Activated CD8-positive, alpha-beta memory T cell treated with anti-CD3 and anti-CD28 coated beads, Interleukin-2, amount 50 U/mL, for 4 hours (primary cell): ENCODE measurements at regions not wholly inside any gene's neighbourhood (a gene's known extent, or its start where the extent isn't known, plus 50 kb on each side); places are given as distances from the start of the nearest gene placed in this dataset.

ENCODE experiments used
- DNase-seq: peaks from one replicate; pipeline ENCODE4 v3.0.0-alpha.2; 2020

DNA sequence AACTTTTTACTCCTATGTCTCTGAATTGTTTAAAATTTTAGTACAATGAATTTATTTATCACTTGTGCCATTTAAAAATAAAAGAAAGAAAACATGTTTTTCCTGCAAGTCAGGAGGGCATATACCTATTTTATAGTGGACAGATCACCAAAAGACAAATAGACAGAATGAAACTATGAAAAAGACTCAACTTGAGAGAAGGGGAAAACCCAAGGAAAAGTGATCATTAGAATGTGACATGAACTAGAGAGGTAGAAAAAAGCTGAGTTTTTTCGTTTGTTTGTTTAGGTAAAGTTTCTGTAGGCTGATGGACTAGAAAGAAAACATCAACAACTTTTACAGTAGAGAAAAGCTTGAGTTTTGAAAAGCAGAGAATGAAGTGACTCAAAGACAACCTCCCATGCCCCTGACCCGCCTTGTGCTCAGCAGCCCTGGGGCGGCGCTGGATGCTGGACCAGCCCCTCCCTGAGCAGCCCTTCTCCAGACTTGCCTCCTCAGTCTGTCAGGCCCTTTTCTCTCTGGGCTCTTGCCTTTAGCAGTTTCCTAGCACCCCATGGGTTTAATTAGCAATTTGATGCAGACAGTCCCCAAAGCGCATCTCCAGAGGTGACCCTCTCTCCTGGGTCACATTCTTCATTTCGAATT, 95.1 kb upstream of the ARID2 start:
- no peak for DNase-seq

DNA sequence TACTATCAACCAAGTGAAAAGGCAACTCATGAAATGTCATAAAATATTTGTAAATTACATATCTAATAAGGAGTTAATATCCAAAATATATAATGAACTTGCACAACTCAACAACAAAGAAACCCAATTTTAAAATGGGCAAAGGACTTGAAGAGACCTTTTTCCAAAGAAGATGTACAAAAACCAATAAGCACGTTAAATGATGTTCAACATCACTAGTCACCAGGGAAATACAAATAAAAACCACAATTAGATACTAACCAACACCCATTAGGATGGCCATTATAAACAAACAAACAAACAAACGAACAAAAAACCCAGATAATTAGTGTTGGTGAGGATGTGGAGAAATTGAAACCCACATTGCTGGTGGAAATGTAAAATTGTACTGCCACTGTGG, 92.3 kb upstream of the ARID2 start:
- no peak for DNase-seq

DNA sequence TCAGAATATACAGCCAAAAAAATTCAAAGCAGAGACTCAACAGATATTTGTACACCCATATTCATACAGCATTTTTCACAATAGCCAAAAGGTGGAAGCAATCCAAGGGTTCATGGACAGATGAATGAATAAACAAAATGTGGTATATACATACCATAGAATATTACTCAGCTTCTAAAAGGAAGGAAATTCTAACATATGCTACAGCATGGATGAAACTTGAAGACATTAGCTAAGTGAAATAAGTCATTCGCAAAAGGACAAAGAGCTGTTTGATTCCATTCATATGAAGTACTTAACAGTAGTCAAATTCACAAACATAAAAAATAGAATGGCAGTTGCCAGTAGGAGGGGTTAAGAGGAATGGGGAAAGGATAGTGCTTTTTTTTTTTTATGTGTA, 91.8 kb upstream of the ARID2 start:
- no peak for DNase-seq

DNA sequence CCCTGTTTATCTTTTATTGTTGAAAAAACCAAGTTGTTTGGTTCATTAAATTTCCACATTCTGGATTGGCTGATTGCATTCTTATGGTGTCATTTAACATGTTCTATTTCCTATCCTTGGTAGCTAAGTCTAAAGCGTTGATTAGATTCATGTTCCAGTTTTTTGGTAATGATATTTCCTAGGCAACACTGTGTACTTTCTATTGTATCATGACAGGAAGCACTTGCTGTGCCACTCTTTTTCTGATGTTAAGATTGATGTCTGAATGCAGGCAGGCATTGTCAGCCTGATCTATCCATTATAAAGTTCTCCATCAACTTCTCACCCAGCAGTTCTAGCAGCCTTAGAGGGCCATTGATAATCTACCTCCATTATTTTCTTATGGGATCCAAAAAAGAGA, 91.1 kb upstream of the ARID2 start:
- no peak for DNase-seq

DNA sequence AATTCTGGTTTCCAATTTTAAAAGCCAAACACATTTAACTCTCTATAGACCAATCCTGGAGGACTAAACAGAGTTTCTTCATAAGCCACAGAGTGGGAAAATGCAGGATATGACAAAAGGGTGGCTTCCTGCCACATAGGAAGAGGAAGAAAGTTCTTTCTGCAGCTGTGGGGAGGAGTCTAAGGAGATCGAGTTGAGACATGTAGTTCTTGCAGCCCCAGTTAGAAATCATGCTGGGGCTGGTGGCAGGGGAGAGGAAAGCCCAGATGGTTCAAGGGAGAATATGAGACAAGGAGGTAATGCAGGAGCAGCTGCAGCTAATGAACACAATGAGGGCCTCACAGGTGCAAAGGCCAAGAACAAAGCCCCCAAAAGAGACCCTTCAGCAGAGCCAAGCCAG, 85.0 kb upstream of the ARID2 start:
- DNase-seq = no peak

DNA sequence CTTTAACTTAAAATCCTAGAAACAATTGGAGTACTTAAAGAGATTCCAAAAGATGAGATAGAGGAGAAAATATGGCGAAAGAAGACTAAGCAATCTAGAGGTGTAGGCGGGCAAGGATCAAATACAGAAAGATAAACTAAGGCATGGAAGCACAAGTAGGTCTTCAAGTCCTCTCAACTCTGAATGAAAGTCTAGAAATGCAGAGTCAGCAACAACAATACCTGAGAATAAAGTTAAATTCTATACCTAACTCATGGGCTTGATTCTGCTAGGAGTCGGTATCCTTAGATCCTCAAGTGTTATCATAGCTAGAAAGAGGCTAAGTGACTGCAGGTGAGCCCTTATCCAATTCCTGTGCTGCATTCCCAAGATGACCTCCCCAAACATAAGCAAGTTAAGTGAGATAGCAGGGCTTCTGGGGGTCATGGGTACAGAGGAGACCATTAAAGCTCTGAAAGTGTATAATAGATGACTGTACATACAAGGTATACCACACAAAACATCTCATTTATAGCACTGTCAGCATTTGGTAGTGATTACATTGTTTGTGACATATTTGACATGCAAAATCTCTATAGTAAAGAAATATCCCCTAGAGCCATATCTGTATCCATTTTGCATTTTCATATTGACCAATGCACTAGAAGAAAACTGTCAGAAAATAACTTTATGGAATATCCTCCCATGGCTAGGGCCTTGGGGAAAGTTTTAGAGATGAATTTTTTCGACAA, 82.5 kb upstream of the ARID2 start:
- DNase-seq = no peak

GRCh38 chr12:45648070-45648469, 81.4 kb upstream of the ARID2 start:
- DNase-seq = no peak

DNA sequence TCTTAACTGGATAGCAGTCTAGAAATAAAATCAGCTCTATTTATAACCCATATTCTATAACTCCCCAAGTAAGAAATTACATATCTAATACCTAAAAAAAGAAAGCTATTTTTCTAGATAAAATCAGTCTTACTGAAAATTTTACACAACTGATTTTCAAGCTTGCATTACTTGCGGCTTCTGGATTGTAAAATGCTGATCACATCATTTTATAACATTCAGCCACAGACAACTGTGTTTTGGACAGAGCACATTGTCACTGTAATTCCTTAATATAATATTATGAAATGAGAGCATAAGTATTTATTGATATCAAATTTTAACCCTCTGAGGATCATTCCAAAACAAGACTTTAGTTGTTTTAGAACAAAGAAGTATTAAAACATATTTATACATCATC, 78.5 kb upstream of the ARID2 start:
- DNase-seq = no peak

GRCh38 chr12:45654002-45654665, 75.4 kb upstream of the ARID2 start:
- DNase-seq = no peak

- DNase-seq = peak; percentile 54
Observed at GRCh38 chr12:45655186-45655585, 74.3 kb upstream of the ARID2 start.

GRCh38 chr12:45655743-45656142, 73.8 kb upstream of the ARID2 start:
- DNase-seq = no peak

- no peak for DNase-seq
Observed at GRCh38 chr12:45658020-45658419, 71.5 kb upstream of the ARID2 start.

DNA sequence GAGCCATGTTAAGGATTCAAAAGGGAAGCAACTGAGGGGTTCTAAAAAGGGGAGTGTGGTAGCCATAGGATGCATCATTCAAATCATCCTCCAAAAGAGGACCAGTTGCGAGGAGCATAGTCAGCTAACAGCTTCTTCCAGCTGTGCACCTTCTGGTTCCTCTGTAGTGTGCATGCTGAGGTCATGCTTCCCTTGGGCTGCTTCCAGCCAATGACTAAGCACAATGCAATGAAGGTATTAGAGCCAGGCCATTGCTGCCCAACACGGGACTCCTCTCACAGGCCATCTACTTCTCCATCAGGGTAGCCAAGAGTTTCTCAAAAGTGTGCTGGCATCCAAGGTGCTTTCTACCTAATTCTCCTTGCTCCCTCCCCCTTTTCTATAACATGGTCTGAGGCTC, 69.2 kb upstream of the ARID2 start:
- no peak for DNase-seq

DNA sequence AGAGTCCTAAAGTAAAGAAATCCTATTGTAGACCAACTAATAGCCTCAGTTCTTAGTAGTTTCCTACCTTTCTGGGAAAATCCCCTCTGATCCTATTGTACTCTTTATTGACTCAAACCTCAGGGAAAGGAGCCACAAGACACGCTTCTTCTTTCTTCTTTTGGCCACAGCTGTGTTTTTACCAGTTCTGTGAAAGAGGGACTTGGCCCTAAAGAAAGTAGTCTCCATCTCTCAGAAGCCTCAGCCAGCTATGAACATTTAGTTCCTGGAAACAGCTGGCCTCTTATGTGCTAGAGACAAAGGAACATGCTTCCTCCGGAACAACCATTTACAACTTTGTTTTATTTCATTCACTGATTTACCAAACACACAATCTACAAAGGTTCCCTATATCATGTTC, 66.1 kb upstream of the ARID2 start:
- no peak for DNase-seq

DNA sequence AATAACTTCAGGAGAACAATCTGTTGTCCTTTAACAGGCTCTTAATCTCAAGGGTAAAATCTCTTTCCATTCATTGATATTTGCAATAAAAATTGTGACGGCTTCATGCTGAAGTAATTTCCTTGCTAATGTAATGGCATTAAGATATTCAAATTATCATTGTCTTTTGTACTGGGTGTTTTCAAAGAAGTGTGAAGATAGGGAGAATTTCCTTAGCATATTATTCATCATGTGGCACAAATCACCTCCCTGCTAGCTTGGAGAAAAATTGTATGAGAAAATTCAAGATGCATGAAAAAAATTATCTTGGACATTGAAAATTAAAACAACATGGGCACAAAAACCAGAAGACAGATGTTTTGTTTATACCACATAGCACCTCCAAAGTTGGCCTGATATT, 63.6 kb upstream of the ARID2 start:
- DNase-seq = no peak

GRCh38 chr12:45666396-45666795, 63.1 kb upstream of the ARID2 start:
- DNase-seq = no peak

DNA sequence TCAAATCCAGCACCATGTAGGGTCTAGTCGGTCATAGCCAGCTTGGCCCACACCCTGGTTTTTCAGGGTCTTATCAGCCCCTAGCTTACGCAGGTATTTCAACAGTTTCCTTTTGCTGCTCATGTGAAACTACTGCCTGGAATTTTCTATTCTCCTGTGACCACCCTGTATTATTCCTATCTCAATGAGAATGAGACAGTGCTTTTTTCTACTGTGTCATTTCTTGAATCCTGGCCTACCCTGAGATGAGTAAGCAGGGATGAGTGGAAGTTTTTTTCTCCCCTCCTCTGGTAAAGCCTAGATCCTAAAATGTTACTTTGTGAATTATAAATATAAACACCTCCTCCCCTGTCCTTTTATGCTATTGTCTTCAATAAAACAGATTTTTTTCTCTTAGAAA, 62.7 kb upstream of the ARID2 start:
- DNase-seq = no peak

- DNase-seq = no peak
Observed at GRCh38 chr12:45667761-45668160, 61.7 kb upstream of the ARID2 start.

GRCh38 chr12:45668641-45669040, 60.9 kb upstream of the ARID2 start:
- no peak for DNase-seq

- no peak for DNase-seq
Observed at GRCh38 chr12:45669093-45669492, 60.4 kb upstream of the ARID2 start.

- DNase-seq = no peak
Observed at GRCh38 chr12:45669792-45670191, 59.7 kb upstream of the ARID2 start.

- DNase-seq = no peak
Observed at GRCh38 chr12:45670346-45671065, 59.0 kb upstream of the ARID2 start.

GRCh38 chr12:45671254-45671653, 58.3 kb upstream of the ARID2 start:
- DNase-seq = no peak
